SK-N-SH (cell line): ENCODE measurements at regions not wholly inside any gene's neighbourhood (a gene's known extent, or its start where the extent isn't known, plus 50 kb on each side); places are given as distances from the start of the nearest gene placed in this dataset.

Experiments
- CTCF ChIA-PET: fragments of 300-600, 350-600 bp; formaldehyde crosslinking; extraction: SDS; loops from one replicate; lab custom pipeline; 2021; lab: Yijun Ruan, JAX
- POLR2A ChIA-PET: fragments of 350-600 bp; sonication (Branson Sonifier 250); formaldehyde crosslinking; extraction: SDS; loops from one replicate; lab custom pipeline; 2020; ENCODE audit warnings: antibody characterized with exemption, inconsistent platforms; lab: Yijun Ruan, JAX
- DNase-seq: peaks from one replicate; pipeline ENCODE4 v3.0.0; 2012
- H2AFZ ChIP-seq: fragments of 200-600 bp; sonication (generic); 2 replicates; pipeline ENCODE4 v1.8.1; 2016; ENCODE audit warnings: antibody characterized with exemption, mild to moderate bottlenecking, low read depth
- H3F3A ChIP-seq: fragments of 200-600 bp; sonication (generic); replicated peaks from 2 replicates; pipeline ENCODE3; 2016; ENCODE audit warnings: antibody characterized with exemption, mild to moderate bottlenecking; ENCODE audit not compliant: insufficient read depth
- H3K27ac ChIP-seq, 2 experiments: fragments of 200-500 bp in 1 of 2; fragments of 200-600 bp in 1 of 2; sonication (Bioruptor generic) in 1 of 2; sonication (generic), shearing (Covaris generic) in 1 of 2; 2 replicates each; pipeline versions ENCODE4 v1.5.1 to v1.6.1; 2014 to 2016; ENCODE audit warnings: low read depth in 2 of 2, inconsistent platforms in 1 of 2, low read length in 1 of 2, mild to moderate bottlenecking in 1 of 2, mixed read lengths in 1 of 2
- H3K27me3 ChIP-seq: fragments of 200-600 bp; sonication (generic), shearing (Covaris generic); 2 replicates; pipeline ENCODE4 v1.6.1; 2016; ENCODE audit warnings: mixed run types; ENCODE audit not compliant: insufficient read depth
- H3K36me3 ChIP-seq, 2 experiments: fragments of 200-500 bp in 1 of 2; fragments of 200-600 bp in 1 of 2; sonication (Bioruptor generic) in 1 of 2; sonication (generic) in 1 of 2; replicated peaks in 1 of 2; 2 replicates each; pipeline versions ENCODE3 to v1.5.1; 2014 to 2016; ENCODE audit warnings: low read length in 1 of 2, mild to moderate bottlenecking in 1 of 2; ENCODE audit not compliant: insufficient read depth in 2 of 2, control insufficient read depth in 1 of 2
- H3K4me1 ChIP-seq, 2 experiments: fragments of 200-500 bp in 1 of 2; fragments of 200-600 bp in 1 of 2; sonication (Bioruptor generic) in 1 of 2; sonication (generic), shearing (Covaris generic) in 1 of 2; 2 replicates each; pipeline versions ENCODE4 v1.5.1 to v1.6.1; 2014 to 2016; ENCODE audit warnings: low read depth in 1 of 2, low read length in 1 of 2, mixed run types in 1 of 2; ENCODE audit not compliant: insufficient read depth in 2 of 2, control insufficient read depth in 1 of 2
- H3K4me2 ChIP-seq: fragments of 200-600 bp; sonication (generic), shearing (Covaris generic); 2 replicates; pipeline ENCODE4 v1.6.1; 2017; ENCODE audit warnings: mixed run types
- H3K4me3 ChIP-seq, 2 experiments: fragments of 200-500 bp in 1 of 2; fragments of 200-600 bp in 1 of 2; sonication (Bioruptor generic) in 1 of 2; sonication (generic), shearing (Covaris generic) in 1 of 2; 2 replicates each; pipeline versions ENCODE4 v1.5.1 to v1.8.1; 2014 to 2016; ENCODE audit warnings: low read depth in 2 of 2, inconsistent platforms in 1 of 2, low read length in 1 of 2, mild to moderate bottlenecking in 1 of 2, mixed read lengths in 1 of 2, moderate library complexity in 1 of 2
- H3K79me2 ChIP-seq: fragments of 200-600 bp; sonication (generic); 2 replicates; pipeline ENCODE4 v1.8.1; 2017; ENCODE audit warnings: mild to moderate bottlenecking; ENCODE audit not compliant: insufficient read depth
- H3K9ac ChIP-seq: fragments of 200-600 bp; sonication (generic); 2 replicates; pipeline ENCODE4 v1.6.1; 2017; ENCODE audit warnings: mixed run types
- H3K9me2 ChIP-seq: fragments of 200-600 bp; sonication (generic); 2 replicates; pipeline ENCODE4 v1.6.1; 2017; ENCODE audit warnings: mixed run types
- H3K9me3 ChIP-seq: fragments of 200-600 bp; sonication (generic); 2 replicates; pipeline ENCODE4 v1.6.1; 2017; ENCODE audit warnings: mixed run types, mild to moderate bottlenecking, moderate library complexity
- H4K20me1 ChIP-seq: fragments of 200-600 bp; sonication (generic); 2 replicates; pipeline ENCODE4 v1.6.1; 2017; ENCODE audit warnings: mild to moderate bottlenecking, mixed run types; ENCODE audit not compliant: insufficient read depth
- CHD2 ChIP-seq: fragments of 150-350 bp; IDR thresholded peaks from 2 replicates; pipeline ENCODE4 v1.6.1; 2018; ENCODE audit warnings: low read length; ENCODE audit not compliant: partially characterized antibody
- ELF1 ChIP-seq: IDR thresholded peaks from 2 replicates; pipeline ENCODE4 v1.4.0; 2012
- EP300 ChIP-seq, 2 experiments: IDR thresholded peaks; 2 replicates each; pipeline versions ENCODE4 v1.4.0 to v1.6.1; 2012; ENCODE audit warnings: borderline replicate concordance in 1 of 2, low read depth in 1 of 2, low read length in 1 of 2
- EZH2phosphoT487 ChIP-seq: fragments of 200-600 bp; sonication (generic); IDR thresholded peaks from 2 replicates; pipeline ENCODE4 v1.6.1; 2017; ENCODE audit warnings: low read depth, mixed run types, mild to moderate bottlenecking, antibody characterized with exemption, moderate library complexity, borderline replicate concordance
- FOSL2 ChIP-seq: IDR thresholded peaks from 2 replicates; pipeline ENCODE4 v1.4.0; 2012; ENCODE audit warnings: low read depth, mild to moderate bottlenecking, moderate library complexity, borderline replicate concordance
- FOXM1 ChIP-seq: IDR thresholded peaks from 2 replicates; pipeline ENCODE4 v1.4.0; 2012; ENCODE audit warnings: low read depth, mild to moderate bottlenecking
- GABPA ChIP-seq: IDR thresholded peaks from 2 replicates; pipeline ENCODE4 v1.4.0; 2012; ENCODE audit warnings: low read depth, mild to moderate bottlenecking
- MEF2A ChIP-seq: IDR thresholded peaks from 2 replicates; pipeline ENCODE4 v1.4.0; 2012; ENCODE audit warnings: low read depth, borderline replicate concordance
- RFX5 ChIP-seq: IDR thresholded peaks from 2 replicates; pipeline ENCODE4 v1.6.1; 2012; ENCODE audit warnings: mild to moderate bottlenecking, improper control_type of control experiment, low read length
- TAF1 ChIP-seq: IDR thresholded peaks from 2 replicates; pipeline ENCODE4 v1.6.1; 2012; ENCODE audit warnings: low read depth, mild to moderate bottlenecking, low read length, moderate library complexity, borderline replicate concordance
- WGBS: methylation state at CpG from one replicate; pipeline ENCODE4 v1.1.6; 2017; ENCODE audit warnings: low lambda C conversion rate; 5-methylcytosine and 5-hydroxymethylcytosine counted together
- TF ChIP-seq, protein P1 (sequence below): fragments of 150-350 bp; IDR thresholded peaks from 2 replicates; pipeline ENCODE4 v1.6.1; 2017; ENCODE audit warnings: antibody characterized with exemption, low read length, low read depth, borderline replicate concordance
- TF ChIP-seq, protein P2 (sequence below): fragments of 150-350 bp; IDR thresholded peaks from 2 replicates; pipeline ENCODE4 v1.6.1; 2016; ENCODE audit warnings: mild to moderate bottlenecking, low read depth, low read length
- TF ChIP-seq, protein P3 (sequence below): IDR thresholded peaks from 2 replicates; pipeline ENCODE4 v1.6.1; 2012; ENCODE audit warnings: mild to moderate bottlenecking, low read depth, low read length, moderate library complexity
- TF ChIP-seq, protein P4 (sequence below): fragments of 200-600 bp; sonication (generic); IDR thresholded peaks from 2 replicates; pipeline ENCODE4 v1.6.1; 2017; ENCODE audit warnings: antibody characterized with exemption, mild to moderate bottlenecking, moderate library complexity

DNA sequence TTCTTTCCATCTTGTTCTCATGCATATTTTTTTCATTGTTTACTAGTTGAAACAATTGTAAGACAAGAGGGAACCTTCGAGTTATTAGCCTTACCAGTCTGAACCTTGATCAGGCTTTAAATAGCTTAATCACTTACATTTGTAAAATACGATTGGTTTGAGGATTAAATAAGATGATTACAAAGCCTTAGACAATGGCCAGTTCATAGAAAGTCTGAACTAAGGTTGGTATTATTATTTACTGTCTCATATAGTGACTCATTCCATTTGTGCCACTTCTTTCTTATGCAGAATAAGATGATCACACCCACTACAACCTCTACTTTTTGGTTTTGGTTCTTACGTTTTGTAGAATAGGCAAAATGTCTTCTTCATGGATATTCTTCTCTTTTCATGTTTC is 94.1 kb downstream of the RPE65 start:
- Histone ChIP-seq H3K4me3 (no peak overlapping the region), H3K36me3 (no peaks in the 10 kb centered on the region), H3K9me2 (no peaks in the 10 kb centered on the region), H3K9ac (no peak overlapping the region), H3K4me1 (no peaks in the 10 kb centered on the region), H3K79me2 (no peaks in the 10 kb centered on the region), H4K20me1 (no peaks in the 10 kb centered on the region), H3K4me2 (no peak overlapping the region), H3F3A (no peaks in the 10 kb centered on the region), H3K9me3 (no peaks in the 10 kb centered on the region), H2AFZ (no peak overlapping the region), H3K27ac (no peak overlapping the region)
- WGBS: 81% methylated on average over 3 of the region's 3 CpGs
- ChIA-PET CTCF (interaction anchor here (0.6 to 18.1 kb wide), 4 partner anchors 9 to 239 kb away, joined by 5 to 477 read pairs (median 20); no protein-coding TSS in a partner anchor), POLR2A (no interaction called here)
- no peak for DNase-seq
- TF ChIP-seq, protein P1, sequence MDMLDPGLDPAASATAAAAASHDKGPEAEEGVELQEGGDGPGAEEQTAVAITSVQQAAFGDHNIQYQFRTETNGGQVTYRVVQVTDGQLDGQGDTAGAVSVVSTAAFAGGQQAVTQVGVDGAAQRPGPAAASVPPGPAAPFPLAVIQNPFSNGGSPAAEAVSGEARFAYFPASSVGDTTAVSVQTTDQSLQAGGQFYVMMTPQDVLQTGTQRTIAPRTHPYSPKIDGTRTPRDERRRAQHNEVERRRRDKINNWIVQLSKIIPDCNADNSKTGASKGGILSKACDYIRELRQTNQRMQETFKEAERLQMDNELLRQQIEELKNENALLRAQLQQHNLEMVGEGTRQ: no peak
- TF ChIP-seq FOXM1 (no peak), GABPA (no peak), RFX5 (no peak), CHD2 (no peak)
- TF ChIP-seq, all 33 proteins: peak for 0
- no peaks in the 10 kb centered on the region for H3K27me3 ChIP-seq

DNA sequence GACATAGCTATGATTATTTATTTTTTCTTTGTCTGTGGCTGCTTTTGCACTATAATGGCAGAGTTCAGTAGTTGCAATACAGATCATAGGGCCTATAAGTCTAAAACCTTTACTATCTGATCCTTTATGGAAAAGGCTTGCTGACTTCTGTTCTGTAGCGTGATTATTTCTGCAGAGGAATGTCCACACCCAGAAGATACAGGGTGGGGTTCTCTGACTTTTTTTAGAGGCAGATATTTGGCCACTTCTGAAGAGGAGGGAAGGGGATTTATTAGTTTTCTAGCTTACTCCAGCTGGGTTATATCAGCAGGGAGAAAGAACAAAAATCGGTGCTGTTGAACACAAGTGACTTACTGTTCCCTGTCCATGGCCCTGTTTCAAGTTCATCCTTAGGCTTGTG is 97.6 kb downstream of the RPE65 start:
- H3K4me3 ChIP-seq: no peak overlapping the region
- no peak overlapping the region for H3K27ac ChIP-seq
- POLR2A ChIA-PET: no interaction called here
- CTCF ChIA-PET: interaction anchor here (1.5 to 18.1 kb wide), 3 partner anchors 9 to 1386 kb away, joined by 3 to 477 read pairs (median 29); no protein-coding TSS in a partner anchor
- no peaks in the 10 kb centered on the region for H3F3A ChIP-seq
- no peaks in the 10 kb centered on the region for H3K9me2 ChIP-seq
- no peaks in the 10 kb centered on the region for H3K27me3 ChIP-seq
- H2AFZ ChIP-seq: no peak overlapping the region
- H3K36me3 ChIP-seq: no peaks in the 10 kb centered on the region
- TF ChIP-seq FOSL2: no peak
- TF ChIP-seq MEF2A: no peak
- TF ChIP-seq, protein P2, sequence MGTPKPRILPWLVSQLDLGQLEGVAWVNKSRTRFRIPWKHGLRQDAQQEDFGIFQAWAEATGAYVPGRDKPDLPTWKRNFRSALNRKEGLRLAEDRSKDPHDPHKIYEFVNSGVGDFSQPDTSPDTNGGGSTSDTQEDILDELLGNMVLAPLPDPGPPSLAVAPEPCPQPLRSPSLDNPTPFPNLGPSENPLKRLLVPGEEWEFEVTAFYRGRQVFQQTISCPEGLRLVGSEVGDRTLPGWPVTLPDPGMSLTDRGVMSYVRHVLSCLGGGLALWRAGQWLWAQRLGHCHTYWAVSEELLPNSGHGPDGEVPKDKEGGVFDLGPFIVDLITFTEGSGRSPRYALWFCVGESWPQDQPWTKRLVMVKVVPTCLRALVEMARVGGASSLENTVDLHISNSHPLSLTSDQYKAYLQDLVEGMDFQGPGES: no peak
- no peak for TF ChIP-seq ELF1
- TF ChIP-seq EP300 (IDR thresholded peaks at IDR 0.05; ENCODE audit: borderline replicate concordance in 1 of 2, low read depth in 1 of 2, low read length in 1 of 2): no peak
- TF ChIP-seq, protein P3, sequence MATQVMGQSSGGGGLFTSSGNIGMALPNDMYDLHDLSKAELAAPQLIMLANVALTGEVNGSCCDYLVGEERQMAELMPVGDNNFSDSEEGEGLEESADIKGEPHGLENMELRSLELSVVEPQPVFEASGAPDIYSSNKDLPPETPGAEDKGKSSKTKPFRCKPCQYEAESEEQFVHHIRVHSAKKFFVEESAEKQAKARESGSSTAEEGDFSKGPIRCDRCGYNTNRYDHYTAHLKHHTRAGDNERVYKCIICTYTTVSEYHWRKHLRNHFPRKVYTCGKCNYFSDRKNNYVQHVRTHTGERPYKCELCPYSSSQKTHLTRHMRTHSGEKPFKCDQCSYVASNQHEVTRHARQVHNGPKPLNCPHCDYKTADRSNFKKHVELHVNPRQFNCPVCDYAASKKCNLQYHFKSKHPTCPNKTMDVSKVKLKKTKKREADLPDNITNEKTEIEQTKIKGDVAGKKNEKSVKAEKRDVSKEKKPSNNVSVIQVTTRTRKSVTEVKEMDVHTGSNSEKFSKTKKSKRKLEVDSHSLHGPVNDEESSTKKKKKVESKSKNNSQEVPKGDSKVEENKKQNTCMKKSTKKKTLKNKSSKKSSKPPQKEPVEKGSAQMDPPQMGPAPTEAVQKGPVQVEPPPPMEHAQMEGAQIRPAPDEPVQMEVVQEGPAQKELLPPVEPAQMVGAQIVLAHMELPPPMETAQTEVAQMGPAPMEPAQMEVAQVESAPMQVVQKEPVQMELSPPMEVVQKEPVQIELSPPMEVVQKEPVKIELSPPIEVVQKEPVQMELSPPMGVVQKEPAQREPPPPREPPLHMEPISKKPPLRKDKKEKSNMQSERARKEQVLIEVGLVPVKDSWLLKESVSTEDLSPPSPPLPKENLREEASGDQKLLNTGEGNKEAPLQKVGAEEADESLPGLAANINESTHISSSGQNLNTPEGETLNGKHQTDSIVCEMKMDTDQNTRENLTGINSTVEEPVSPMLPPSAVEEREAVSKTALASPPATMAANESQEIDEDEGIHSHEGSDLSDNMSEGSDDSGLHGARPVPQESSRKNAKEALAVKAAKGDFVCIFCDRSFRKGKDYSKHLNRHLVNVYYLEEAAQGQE: no peak
- TF ChIP-seq, protein P4, sequence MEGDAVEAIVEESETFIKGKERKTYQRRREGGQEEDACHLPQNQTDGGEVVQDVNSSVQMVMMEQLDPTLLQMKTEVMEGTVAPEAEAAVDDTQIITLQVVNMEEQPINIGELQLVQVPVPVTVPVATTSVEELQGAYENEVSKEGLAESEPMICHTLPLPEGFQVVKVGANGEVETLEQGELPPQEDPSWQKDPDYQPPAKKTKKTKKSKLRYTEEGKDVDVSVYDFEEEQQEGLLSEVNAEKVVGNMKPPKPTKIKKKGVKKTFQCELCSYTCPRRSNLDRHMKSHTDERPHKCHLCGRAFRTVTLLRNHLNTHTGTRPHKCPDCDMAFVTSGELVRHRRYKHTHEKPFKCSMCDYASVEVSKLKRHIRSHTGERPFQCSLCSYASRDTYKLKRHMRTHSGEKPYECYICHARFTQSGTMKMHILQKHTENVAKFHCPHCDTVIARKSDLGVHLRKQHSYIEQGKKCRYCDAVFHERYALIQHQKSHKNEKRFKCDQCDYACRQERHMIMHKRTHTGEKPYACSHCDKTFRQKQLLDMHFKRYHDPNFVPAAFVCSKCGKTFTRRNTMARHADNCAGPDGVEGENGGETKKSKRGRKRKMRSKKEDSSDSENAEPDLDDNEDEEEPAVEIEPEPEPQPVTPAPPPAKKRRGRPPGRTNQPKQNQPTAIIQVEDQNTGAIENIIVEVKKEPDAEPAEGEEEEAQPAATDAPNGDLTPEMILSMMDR: no peak
- TF ChIP-seq EZH2phosphoT487: no peak
- no peak for TF ChIP-seq TAF1
- DNase-seq: no peak
- WGBS: 88% methylated on average over 2 of the region's 2 CpGs
- no peaks in the 10 kb centered on the region for H3K4me1 ChIP-seq
- no peaks in the 10 kb centered on the region for H4K20me1 ChIP-seq
- no peak overlapping the region for H3K9ac ChIP-seq
- no peak overlapping the region for H3K4me2 ChIP-seq
- H3K79me2 ChIP-seq: no peaks in the 10 kb centered on the region
- no peaks in the 10 kb centered on the region for H3K9me3 ChIP-seq
